K562 (cell line): ENCODE measurements at regions not wholly inside any gene's neighbourhood (a gene's known extent, or its start where the extent isn't known, plus 50 kb on each side); places are given as distances from the start of the nearest gene placed in this dataset.

Source experiments
- ATAC-seq: fragments of 200-7000 bp; cut with Tn5 transposase; 3 replicates; pipeline ENCODE4 v1.9.1; 2020; ENCODE audit warnings: moderate library complexity
- BruUV-seq: library from RNA; stranded (reverse); fragments of 400-500 nt; replicated peaks from 2 replicates; lab custom pipeline; 2021; lab: Mats Ljungman, UMichigan
- CTCF ChIA-PET: fragments of 300-600 bp; formaldehyde crosslinking; extraction: SDS; loops from one replicate; lab custom pipeline; 2021; ENCODE audit warnings: low intra/inter-chr PET ratio; lab: Yijun Ruan, JAX
- POLR2A ChIA-PET: fragments of 300-600, 350-650 bp; sonication (Branson Sonifier 250); formaldehyde crosslinking; extraction: SDS; loops from one replicate; lab custom pipeline; 2021; ENCODE audit warnings: antibody characterized with exemption, inconsistent platforms; lab: Yijun Ruan, JAX
- DNase-seq, 4 experiments: peaks; one replicate each; pipeline versions ENCODE4 v3.0.0 to v3.0.0-alpha.2; 2011 to 2018; ENCODE audit warnings: low spot score in 3 of 4, mixed read lengths in 3 of 4; ENCODE audit errors: extremely low read depth in 1 of 4
- FAIRE-seq: peaks from 2 replicates; lab custom pipeline; 2011; peaks lifted over from hg19 to GRCh38; lab: Jason Lieb, UNC
- H2AFZ ChIP-seq: 2 replicates; pipeline ENCODE4 v1.6.0; 2011; ENCODE audit warnings: low read depth, low read length, control low read depth, inconsistent platforms
- H3K27ac ChIP-seq: fragments of 200-600 bp; 3 replicates; pipeline ENCODE4 v1.8.0; 2011; ENCODE audit warnings: low read depth, mild to moderate bottlenecking, control low read depth, inconsistent platforms, low read length, moderate library complexity, mixed read lengths; ENCODE audit errors: extremely low read depth
- H3K27me3 ChIP-seq, 2 experiments: fragments of 300-600 bp in 1 of 2; 2 replicates in 1 of 2; 3 replicates in 1 of 2; pipeline versions ENCODE4 v1.6.0 to v1.8.0; 2011; ENCODE audit warnings: inconsistent platforms in 2 of 2, low read length in 2 of 2, mild to moderate bottlenecking in 1 of 2, mixed read lengths in 1 of 2, moderate library complexity in 1 of 2; ENCODE audit not compliant: control insufficient read depth in 2 of 2, insufficient read depth in 2 of 2
- H3K36me3 ChIP-seq: fragments of 300-600 bp; 3 replicates; pipeline ENCODE4 v1.8.0; 2011; ENCODE audit warnings: mild to moderate bottlenecking, low read length, inconsistent platforms; ENCODE audit not compliant: control insufficient read depth, insufficient read depth
- H3K4me1 ChIP-seq, 2 experiments: fragments of 200-600 bp in 1 of 2; replicated peaks in 1 of 2; 2 replicates in 1 of 2; 3 replicates in 1 of 2; pipeline versions ENCODE4 v1.5.1 to v1.8.0; 2011; ENCODE audit warnings: inconsistent platforms in 2 of 2, low read length in 2 of 2, mild to moderate bottlenecking in 1 of 2, mixed read lengths in 1 of 2, moderate library complexity in 1 of 2; ENCODE audit not compliant: control insufficient read depth in 2 of 2, insufficient read depth in 2 of 2
- H3K4me2 ChIP-seq: 2 replicates; pipeline ENCODE4 v1.6.1; 2011; ENCODE audit warnings: low read length, control low read depth, inconsistent platforms, mixed read lengths; ENCODE audit not compliant: insufficient read depth
- H3K4me3 ChIP-seq: fragments of 200-600 bp; sonication (generic), shearing (Covaris generic); 2 replicates; pipeline ENCODE4 v1.5.1; 2016; ENCODE audit warnings: control low read depth, inconsistent platforms
- H3K79me2 ChIP-seq: fragments of 200-600 bp; 3 replicates; pipeline ENCODE4 v1.8.0; 2011; ENCODE audit warnings: low read length, inconsistent platforms; ENCODE audit not compliant: control insufficient read depth, insufficient read depth
- H3K9ac ChIP-seq, 2 experiments: 2 replicates each; pipeline versions ENCODE4 v1.6.0 to v1.6.1; 2011; ENCODE audit warnings: low read depth in 2 of 2, low read length in 2 of 2, control low read depth in 1 of 2, inconsistent platforms in 1 of 2, mild to moderate bottlenecking in 1 of 2, mixed read lengths in 1 of 2; ENCODE audit not compliant: insufficient read depth in 1 of 2
- H3K9me1 ChIP-seq: one replicate; pipeline ENCODE4 v1.6.0; 2011; ENCODE audit warnings: inconsistent platforms, mild to moderate bottlenecking, low read length, moderate library complexity; ENCODE audit not compliant: control insufficient read depth, insufficient read depth
- H3K9me3 ChIP-seq: replicated peaks from 2 replicates; pipeline ENCODE4 v1.5.1; 2011; ENCODE audit warnings: low read depth, low read length, inconsistent platforms; ENCODE audit not compliant: control insufficient read depth, insufficient read depth
- H4K20me1 ChIP-seq: replicated peaks from 2 replicates; pipeline ENCODE4 v1.6.1; 2011; ENCODE audit warnings: low read length, inconsistent platforms, mixed read lengths; ENCODE audit not compliant: control insufficient read depth, insufficient read depth
- CSDE1 ChIP-seq, 2 experiments: fragments of 450-650 bp; IDR thresholded peaks; 2 replicates each; pipeline ENCODE4 v1.6.1; 2016; ENCODE audit warnings: mild to moderate bottlenecking in 1 of 2
- FIP1L1 ChIP-seq: fragments of 200-400 bp; formaldehyde crosslinking; IDR thresholded peaks from 2 replicates; pipeline ENCODE4 v1.6.1; 2018; ENCODE audit warnings: mild to moderate bottlenecking, low read depth, low read length; ENCODE audit not compliant: poor library complexity, severe bottlenecking
- GATA2 ChIP-seq: sonication (generic); formaldehyde crosslinking; IDR thresholded peaks from 2 replicates; pipeline ENCODE4 v1.4.0; 2020; ENCODE audit warnings: mild to moderate bottlenecking, missing genetic modification reagents
- KLF16 ChIP-seq: IDR thresholded peaks from 2 replicates; pipeline ENCODE4 v1.6.1; 2016; ENCODE audit warnings: antibody characterized with exemption
- SETDB1 ChIP-seq: IDR thresholded peaks from one replicate; pipeline ENCODE4 v1.6.1; 2012; ENCODE audit warnings: low read length, control low read depth, inconsistent platforms
- SOX6 ChIP-seq: fragments of 450-650 bp; IDR thresholded peaks from 2 replicates; pipeline ENCODE4 v1.6.1; 2014; ENCODE audit warnings: mild to moderate bottlenecking
- SP2 ChIP-seq: IDR thresholded peaks from 2 replicates; pipeline ENCODE4 v1.6.1; 2011; ENCODE audit warnings: mild to moderate bottlenecking, low read depth, low read length, moderate library complexity; ENCODE audit not compliant: poor library complexity, severe bottlenecking; ENCODE audit errors: extremely low read depth
- TAF9B ChIP-seq: fragments of 450-650 bp; IDR thresholded peaks from 2 replicates; pipeline ENCODE4 v1.6.1; 2018; ENCODE audit warnings: mild to moderate bottlenecking; ENCODE audit not compliant: partially characterized antibody
- THRAP3 ChIP-seq: fragments of 450-650 bp; IDR thresholded peaks from 2 replicates; pipeline ENCODE4 v1.6.1; 2016; ENCODE audit warnings: mild to moderate bottlenecking, inconsistent platforms, borderline replicate concordance
- U2AF1 ChIP-seq: fragments of 200-400 bp; formaldehyde crosslinking; optimal IDR thresholded peaks from 2 replicates; pipeline ENCODE3; 2017; ENCODE audit warnings: mild to moderate bottlenecking, low read depth, low read length, moderate library complexity
- ZFX ChIP-seq: sonication (generic); formaldehyde crosslinking; IDR thresholded peaks from 2 replicates; pipeline ENCODE4 v1.8.0; 2022; ENCODE audit warnings: mild to moderate bottlenecking, missing genetic modification reagents, moderate library complexity
- ZKSCAN3 ChIP-seq: fragments of 250-450 bp; sonication (Bioruptor Pico); IDR thresholded peaks from 2 replicates; pipeline ENCODE4 v1.4.0; 2020
- ZNF395 ChIP-seq: fragments of 200-800 bp; sonication (Bioruptor generic); IDR thresholded peaks from 2 replicates; pipeline ENCODE4 v1.6.1; 2017; ENCODE audit warnings: missing genetic modification characterization, missing compliant biosample characterization
- ZNF778 ChIP-seq: fragments of 450-650 bp; formaldehyde crosslinking; IDR thresholded peaks from 2 replicates; pipeline ENCODE4 v1.4.0; 2020; ENCODE audit warnings: mild to moderate bottlenecking, moderate library complexity
- WGBS: fragments of 100-300 bp; shearing (Covaris generic); methylation state at CpG from one replicate; pipeline ENCODE4 v1.1.6; 2016; ENCODE audit warnings: low coverage, mixed read lengths; ENCODE audit not compliant: insufficient coverage; ENCODE audit errors: missing lambda C conversion rate; 5-methylcytosine and 5-hydroxymethylcytosine counted together
- in situ Hi-C: fragments of 300-500 bp; cut with MboI; formaldehyde crosslinking; loops from 4 replicates; pipeline ENCODE4 v1.15.0; 2018; ENCODE audit warnings: inconsistent platforms, mixed read lengths
- intact Hi-C: fragments of 100-400 bp; cut with micrococcal nuclease; formaldehyde crosslinking; loops from 2 replicates; pipeline ENCODE4 v1.14.2; 2022

DNA sequence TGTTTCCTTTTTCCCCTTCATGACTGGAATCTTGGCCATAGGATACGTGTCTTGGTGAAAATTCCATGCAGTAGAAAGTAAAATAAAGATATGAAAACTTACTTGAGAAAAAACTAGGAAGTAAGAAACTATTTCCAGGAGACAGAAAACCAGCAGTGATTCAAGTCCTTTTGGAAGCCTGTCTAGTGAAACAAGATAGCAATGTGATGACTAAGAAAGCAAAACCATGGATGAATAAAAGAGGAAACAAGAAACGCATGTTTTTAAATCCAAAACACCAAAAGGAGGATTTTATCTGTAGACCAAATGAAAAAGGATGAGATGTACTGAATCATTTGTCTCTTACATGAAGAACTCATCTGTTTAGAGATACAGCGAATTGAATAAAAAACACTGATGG lies 1430.0 kb downstream of the ARAP2 start:
- TF ChIP-seq SETDB1, result no peak
- no peak for TF ChIP-seq ZNF395 (CRISPR knock-in tag)
- TF ChIP-seq CSDE1 (IDR thresholded peaks at IDR 0.05), result no peak
- no peak for TF ChIP-seq ZNF778 (CRISPR knock-in tag)
- TF ChIP-seq U2AF1, result no peak
- TF ChIP-seq SOX6, result no peak
- TF ChIP-seq ZFX (CRISPR knock-in tag), result no peak
- no peak for TF ChIP-seq SP2
- TF ChIP-seq FIP1L1, result no peak
- TF ChIP-seq ZKSCAN3 (CRISPR knock-in tag), result no peak
- TF ChIP-seq THRAP3, result no peak
- no peak for TF ChIP-seq KLF16
- TF ChIP-seq TAF9B, result no peak
- TF ChIP-seq GATA2 (CRISPR knock-in tag), result no peak
- BruUV-seq, result no TSS peak
- Histone ChIP-seq H2AFZ (no peak overlapping the region), H3K27me3 (no peaks in the 10 kb centered on the region), H3K36me3 (no peaks in the 10 kb centered on the region), H3K27ac (no peak overlapping the region), H4K20me1 (no peaks in the 10 kb centered on the region), H3K4me1 (no peaks in the 10 kb centered on the region), H3K9ac (no peak overlapping the region), H3K4me2 (no peak overlapping the region), H3K4me3 (no peak overlapping the region), H3K79me2 (no peaks in the 10 kb centered on the region), H3K9me1 (no peaks in the 10 kb centered on the region), H3K9me3 (no peaks in the 10 kb centered on the region)
- CTCF ChIA-PET, result no interaction called here
- in situ Hi-C loops, result no loop called here
- WGBS, result no CpG with 5 or more reads among the region's 3 CpGs
- ATAC-seq, result no peak
- POLR2A ChIA-PET, result no interaction called here
- FAIRE-seq, result no peak
- DNase-seq, result no peak
- intact Hi-C loops, result no loop called here
